ENCODE measurements at regions not wholly inside any gene's neighbourhood (a gene's known extent, or its start where the extent isn't known, plus 50 kb on each side); places are given as distances from the start of the nearest gene placed in this dataset.

DNA sequence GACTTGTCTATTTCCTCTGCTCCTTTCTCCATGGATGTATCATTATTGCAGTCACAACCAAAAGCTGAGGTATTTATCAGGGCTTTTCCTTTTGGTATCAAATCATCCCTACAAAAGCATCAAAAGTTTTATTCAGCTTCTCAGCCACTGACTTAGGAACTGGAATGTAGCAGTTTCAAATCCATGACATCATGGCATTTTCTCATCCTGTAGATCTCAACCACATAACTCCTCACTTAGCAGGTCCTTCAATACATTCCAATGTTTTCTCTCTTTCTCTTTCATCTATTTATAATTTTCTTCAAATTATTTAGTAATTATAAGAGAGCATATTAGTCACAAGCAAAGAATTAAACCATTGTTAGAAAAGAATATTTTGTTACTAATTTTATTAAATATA lies 537.4 kb upstream of the SORCS1 start (continued):
- TF ChIP-seq JUND (IDR thresholded peaks at IDR 0.05; ENCODE audit: low read length) (no peak), SIX5 (IDR thresholded peaks at IDR 0.05; ENCODE audit: low read depth, low read length) (no peak)
